DOHH2 (cell line): ENCODE measurements at regions not wholly inside any gene's neighbourhood (a gene's known extent, or its start where the extent isn't known, plus 50 kb on each side); places are given as distances from the start of the nearest gene placed in this dataset.

Source experiments
- EZH2phosphoT487 ChIP-seq: fragments of 200-600 bp; sonication (generic); IDR thresholded peaks from 2 replicates; pipeline ENCODE4 v1.6.1; 2017; ENCODE audit warnings: borderline replicate concordance, mild to moderate bottlenecking, antibody characterized with exemption, low read length, moderate library complexity, mixed read lengths
- TF ChIP-seq, protein P1 (sequence below): fragments of 200-600 bp; sonication (generic); IDR thresholded peaks from one replicate; pipeline ENCODE4 v1.5.1; 2014; ENCODE audit warnings: antibody characterized with exemption, mild to moderate bottlenecking, low read depth, low read length; ENCODE audit not compliant: poor library complexity, severe bottlenecking

DNA sequence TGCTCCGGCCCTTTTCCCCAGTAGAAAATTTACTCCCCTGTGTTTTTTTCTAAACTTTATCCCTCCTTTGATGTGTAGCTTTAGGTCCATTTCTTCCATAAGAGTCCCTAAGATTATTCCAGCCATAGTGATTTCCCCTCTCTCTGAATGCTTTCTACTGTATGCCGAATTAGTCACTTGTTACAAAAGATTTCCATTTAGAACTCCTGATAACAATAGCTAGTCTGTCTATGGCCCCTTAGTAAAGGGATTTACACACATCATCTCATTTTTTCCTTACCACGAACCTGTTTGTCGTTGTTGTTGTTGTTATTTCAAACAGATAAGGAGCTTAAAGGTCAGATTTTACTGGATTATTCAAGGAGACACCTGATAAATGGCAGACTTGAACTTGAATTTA is 256.1 kb downstream of the PAX3 start:
- TF ChIP-seq, protein P1, sequence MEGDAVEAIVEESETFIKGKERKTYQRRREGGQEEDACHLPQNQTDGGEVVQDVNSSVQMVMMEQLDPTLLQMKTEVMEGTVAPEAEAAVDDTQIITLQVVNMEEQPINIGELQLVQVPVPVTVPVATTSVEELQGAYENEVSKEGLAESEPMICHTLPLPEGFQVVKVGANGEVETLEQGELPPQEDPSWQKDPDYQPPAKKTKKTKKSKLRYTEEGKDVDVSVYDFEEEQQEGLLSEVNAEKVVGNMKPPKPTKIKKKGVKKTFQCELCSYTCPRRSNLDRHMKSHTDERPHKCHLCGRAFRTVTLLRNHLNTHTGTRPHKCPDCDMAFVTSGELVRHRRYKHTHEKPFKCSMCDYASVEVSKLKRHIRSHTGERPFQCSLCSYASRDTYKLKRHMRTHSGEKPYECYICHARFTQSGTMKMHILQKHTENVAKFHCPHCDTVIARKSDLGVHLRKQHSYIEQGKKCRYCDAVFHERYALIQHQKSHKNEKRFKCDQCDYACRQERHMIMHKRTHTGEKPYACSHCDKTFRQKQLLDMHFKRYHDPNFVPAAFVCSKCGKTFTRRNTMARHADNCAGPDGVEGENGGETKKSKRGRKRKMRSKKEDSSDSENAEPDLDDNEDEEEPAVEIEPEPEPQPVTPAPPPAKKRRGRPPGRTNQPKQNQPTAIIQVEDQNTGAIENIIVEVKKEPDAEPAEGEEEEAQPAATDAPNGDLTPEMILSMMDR: no peak
- TF ChIP-seq EZH2phosphoT487: no peak
